H7 (cell line): ENCODE measurements at regions not wholly inside any gene's neighbourhood (a gene's known extent, or its start where the extent isn't known, plus 50 kb on each side); places are given as distances from the start of the nearest gene placed in this dataset.

Experiments used
- DNase-seq: peaks from one replicate; pipeline ENCODE4 v3.0.0; 2012
- H3K27me3 ChIP-seq: 2 replicates; pipeline ENCODE4 v1.6.0; 2011; ENCODE audit warnings: mild to moderate bottlenecking, low read length; ENCODE audit not compliant: control insufficient read depth, insufficient read depth
- H3K36me3 ChIP-seq: replicated peaks from 2 replicates; pipeline ENCODE4 v1.5.1; 2011; ENCODE audit warnings: low read length; ENCODE audit not compliant: control insufficient read depth, insufficient read depth
- H3K4me3 ChIP-seq: 2 replicates; pipeline ENCODE4 v1.5.1; 2011; ENCODE audit warnings: low read depth, mild to moderate bottlenecking, control low read depth, low read length, moderate library complexity; ENCODE audit not compliant: insufficient read depth

GRCh38 chr4:17134565-17134964, 236.1 kb upstream of the LDB2 start:
- Histone ChIP-seq H3K36me3 (no peaks in the 10 kb centered on the region), H3K4me3 (no peak overlapping the region), H3K27me3 (no peaks in the 10 kb centered on the region)
- DNase-seq = no peak

GRCh38 chr4:17134100-17134499, 235.7 kb upstream of the LDB2 start:
- Histone ChIP-seq H3K4me3 (no peak overlapping the region), H3K36me3 (no peaks in the 10 kb centered on the region), H3K27me3 (no peaks in the 10 kb centered on the region)
- no peak for DNase-seq

DNA sequence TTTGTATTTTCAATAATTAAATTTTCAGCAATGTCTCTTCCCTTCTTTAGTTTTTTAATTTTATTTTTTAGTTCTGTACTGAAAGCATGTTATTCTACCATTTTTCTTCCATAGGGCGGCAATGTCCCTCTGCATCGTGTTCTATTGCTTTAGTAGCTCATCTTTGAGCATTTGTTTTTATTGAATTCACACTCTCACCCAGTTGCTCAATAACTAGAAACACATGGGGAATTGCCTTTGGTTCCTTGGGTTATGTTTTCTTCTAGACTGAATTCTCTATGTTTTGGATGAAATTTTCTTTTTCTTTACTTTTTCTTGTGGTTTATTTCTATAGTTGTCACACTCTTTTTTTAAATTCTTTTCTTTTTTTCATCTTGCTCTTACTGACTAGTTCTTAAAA, 233.8 kb upstream of the LDB2 start:
- DNase-seq = no peak
- no peak overlapping the region for H3K4me3 ChIP-seq

DNA sequence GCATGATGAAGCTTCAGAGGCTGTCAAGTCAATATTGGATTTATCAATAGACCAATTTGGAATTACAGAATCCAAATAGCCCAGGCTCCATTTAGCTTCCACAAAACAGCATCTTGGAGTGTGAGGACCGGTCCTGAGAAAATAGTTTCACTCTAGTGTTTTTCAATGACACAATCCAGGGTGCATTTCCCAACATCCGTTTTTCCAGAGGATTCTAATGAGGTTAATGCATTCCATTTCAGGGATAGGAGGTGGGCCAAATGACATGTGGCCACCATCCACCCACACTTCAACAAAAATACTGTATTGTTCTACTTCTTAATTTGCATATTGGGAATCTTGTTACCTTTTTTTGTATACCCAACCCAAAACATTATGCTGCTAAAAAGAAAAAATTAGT, 229.8 kb upstream of the LDB2 start:
- H3K4me3 ChIP-seq = no peak overlapping the region
- H3K27me3 ChIP-seq = no peaks in the 10 kb centered on the region
- no peak for DNase-seq
- no peaks in the 10 kb centered on the region for H3K36me3 ChIP-seq

More for the DNA sequence above, 233.8 kb upstream of the LDB2 start:
- H3K36me3 ChIP-seq = no peaks in the 10 kb centered on the region
- H3K27me3 ChIP-seq = no peaks in the 10 kb centered on the region

DNA sequence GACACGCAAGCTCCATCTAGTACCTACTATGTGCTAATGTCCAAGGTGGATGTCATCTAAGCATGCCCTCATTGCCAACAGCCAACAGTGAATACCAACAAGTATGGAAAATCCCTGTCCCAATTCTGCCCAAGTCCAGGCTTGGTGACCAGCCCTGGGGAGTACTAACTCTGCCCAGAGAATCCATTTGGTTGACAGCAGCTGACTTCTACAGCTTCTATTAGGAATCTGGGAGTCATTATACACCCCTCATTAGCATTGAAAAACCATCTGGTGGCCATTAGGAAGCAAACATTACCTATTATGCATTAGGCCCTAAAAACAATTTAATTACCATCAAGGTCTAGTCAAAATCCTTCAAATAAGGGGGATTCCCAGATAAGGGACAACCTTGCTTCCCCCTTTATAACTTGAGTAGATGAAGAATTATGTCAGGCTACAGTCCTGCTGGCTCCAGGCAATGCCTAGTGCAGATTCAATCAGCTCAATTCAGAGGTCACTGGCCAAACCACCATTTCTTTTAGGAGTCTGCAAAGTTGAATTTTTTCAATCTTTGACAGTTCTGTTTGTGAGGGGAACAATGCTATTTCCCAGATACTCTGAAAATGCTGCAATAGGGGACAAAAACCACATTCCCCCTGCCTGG, 228.0 kb upstream of the LDB2 start:
- no peaks in the 10 kb centered on the region for H3K27me3 ChIP-seq
- no peak overlapping the region for H3K4me3 ChIP-seq
- DNase-seq = no peak
- no peaks in the 10 kb centered on the region for H3K36me3 ChIP-seq

DNA sequence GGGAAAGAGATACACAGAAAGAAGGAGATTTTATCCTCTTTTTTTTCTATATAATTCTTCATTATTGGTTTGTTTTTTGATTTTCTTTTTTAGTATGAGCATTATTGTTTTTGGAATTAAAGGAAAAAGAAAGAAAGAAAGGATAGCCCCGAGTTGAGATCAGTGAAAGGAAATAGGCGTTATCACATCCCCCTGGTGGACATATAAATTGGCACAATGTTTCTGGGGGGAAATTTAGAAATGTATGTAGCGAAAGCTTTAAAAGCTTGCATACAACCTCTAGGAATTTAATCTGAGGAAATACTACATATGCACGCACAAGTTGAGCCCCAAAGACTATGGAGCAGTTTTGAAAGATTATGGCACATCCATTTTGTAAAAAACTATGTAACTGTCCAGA, 226.3 kb upstream of the LDB2 start:
- Histone ChIP-seq H3K4me3 (no peak overlapping the region), H3K27me3 (no peaks in the 10 kb centered on the region), H3K36me3 (no peaks in the 10 kb centered on the region)
- no peak for DNase-seq

- no peaks in the 10 kb centered on the region; the same call in 1 of the 2 replicates for H3K27me3 ChIP-seq
- no peaks in the 10 kb centered on the region for H3K36me3 ChIP-seq
- H3K4me3 ChIP-seq = no peak overlapping the region
- no peak for DNase-seq
Observed at GRCh38 chr4:17120761-17121160, 222.3 kb upstream of the LDB2 start.

DNA sequence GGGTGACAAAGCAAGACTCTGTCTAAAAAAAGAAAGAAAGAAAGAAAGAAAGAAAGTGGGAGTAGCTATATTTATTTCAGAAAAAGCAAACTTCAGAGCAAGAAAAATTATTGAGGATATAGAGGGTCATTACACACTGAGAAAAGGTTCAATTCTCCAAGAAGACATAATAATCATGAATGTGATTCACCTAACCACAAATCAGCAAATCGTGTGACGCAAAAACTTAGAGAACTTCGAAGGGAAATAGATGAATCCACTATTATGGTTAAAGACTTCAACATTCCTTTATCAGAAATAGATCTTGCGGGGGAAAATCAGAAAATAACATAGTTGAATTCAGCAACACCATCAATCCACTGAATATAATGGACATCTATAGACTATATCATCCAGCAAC, 219.3 kb upstream of the LDB2 start:
- no peak for DNase-seq
- no peaks in the 10 kb centered on the region; the same call in 1 of the 2 replicates for H3K27me3 ChIP-seq
- H3K36me3 ChIP-seq = no peaks in the 10 kb centered on the region
- no peak overlapping the region for H3K4me3 ChIP-seq

DNA sequence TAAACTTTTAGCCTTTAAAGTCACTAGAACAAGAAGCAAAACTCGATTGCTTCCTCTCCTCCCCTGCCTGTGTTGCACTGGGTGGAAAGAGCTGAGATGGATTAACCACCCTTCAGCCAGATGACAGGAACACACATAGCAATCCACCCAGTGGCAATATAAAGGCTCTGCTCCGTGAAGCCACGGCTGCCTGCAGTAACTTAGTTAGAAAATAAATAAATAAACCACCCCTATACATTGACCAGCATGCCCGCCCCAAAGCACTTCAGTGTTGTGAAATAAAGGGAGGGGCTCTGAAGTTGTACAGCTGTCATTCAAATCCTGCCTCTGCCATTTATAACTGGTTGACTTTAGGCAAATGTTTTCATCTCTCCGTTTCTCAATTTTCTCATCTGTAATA, 217.1 kb upstream of the LDB2 start:
- H3K4me3 ChIP-seq = no peak overlapping the region
- no peak for DNase-seq
- H3K36me3 ChIP-seq = no peaks in the 10 kb centered on the region
- H3K27me3 ChIP-seq = no peaks in the 10 kb centered on the region; the same call in 1 of the 2 replicates

DNA sequence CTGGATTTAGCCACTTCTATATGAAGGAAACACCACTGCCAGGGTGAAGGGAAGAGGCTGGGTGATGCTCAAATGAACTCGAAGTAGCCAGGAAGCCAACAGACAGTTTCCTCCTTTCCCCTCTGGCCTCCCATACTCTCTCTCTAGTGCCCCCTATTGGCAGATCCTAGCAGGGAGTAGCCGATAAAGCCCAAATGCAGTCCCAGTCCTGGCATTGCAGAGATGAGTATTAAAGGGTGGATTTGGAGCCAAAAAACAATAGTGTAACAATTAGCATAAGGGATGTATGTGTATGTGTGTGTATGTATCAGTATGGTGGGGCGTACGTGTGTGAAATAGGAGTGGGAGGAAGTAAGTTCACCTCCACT, 213.8 kb upstream of the LDB2 start:
- no peak overlapping the region for H3K4me3 ChIP-seq
- peak; percentile 32 for DNase-seq
- no peaks in the 10 kb centered on the region for H3K36me3 ChIP-seq
- H3K27me3 ChIP-seq = no peaks in the 10 kb centered on the region; the same call in 1 of the 2 replicates

- DNase-seq = no peak
- Histone ChIP-seq H3K36me3 (no peaks in the 10 kb centered on the region), H3K4me3 (no peak overlapping the region), H3K27me3 (no peaks in the 10 kb centered on the region)
Observed at GRCh38 chr4:17109126-17109525, 210.7 kb upstream of the LDB2 start.

DNA sequence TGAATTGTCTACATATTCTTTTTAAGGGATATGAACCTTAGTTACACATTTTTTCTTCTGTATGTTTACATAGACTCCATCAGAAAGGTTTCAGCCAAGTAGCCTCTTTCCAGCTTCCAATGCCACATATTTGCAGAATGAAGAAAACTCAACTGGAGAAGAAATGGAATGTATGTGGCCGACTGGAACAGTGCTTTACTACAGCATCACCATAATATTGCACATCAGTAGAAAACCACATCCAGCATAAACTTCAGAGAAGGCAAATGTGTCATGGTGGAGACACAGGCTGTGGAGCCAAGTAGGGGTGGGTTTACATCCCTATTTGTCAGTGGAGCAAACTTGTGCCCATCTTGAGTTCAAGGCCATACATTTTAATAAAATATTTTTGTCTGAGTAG, 204.8 kb upstream of the LDB2 start:
- Histone ChIP-seq H3K27me3 (no peaks in the 10 kb centered on the region), H3K36me3 (no peaks in the 10 kb centered on the region), H3K4me3 (no peak overlapping the region)
- DNase-seq = no peak

GRCh38 chr4:17098996-17099395, 200.6 kb upstream of the LDB2 start:
- H3K36me3 ChIP-seq = no peaks in the 10 kb centered on the region
- no peak for DNase-seq
- no peak overlapping the region for H3K4me3 ChIP-seq
- H3K27me3 ChIP-seq = no peaks in the 10 kb centered on the region

GRCh38 chr4:17098401-17098800, 200.0 kb upstream of the LDB2 start:
- DNase-seq = no peak

DNA sequence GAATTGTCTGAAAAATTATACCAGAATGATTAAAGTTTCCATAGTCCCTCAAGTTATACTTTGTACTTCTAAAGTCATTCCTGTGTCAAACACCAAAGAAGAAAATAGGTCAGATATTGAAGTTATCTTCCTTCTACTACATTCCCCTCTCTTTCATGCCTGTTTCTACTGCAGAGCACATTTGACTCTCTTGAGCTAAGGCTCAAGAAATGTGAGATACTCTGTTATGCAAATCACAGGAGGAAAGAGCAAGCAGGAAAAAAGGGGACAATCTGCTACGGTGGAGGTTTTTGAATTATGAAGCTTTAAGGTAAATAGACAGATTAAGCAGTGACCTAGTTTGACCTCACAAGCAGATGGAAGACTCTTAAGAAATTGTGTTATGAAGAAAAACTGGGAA, 198.9 kb upstream of the LDB2 start:
- no peaks in the 10 kb centered on the region for H3K27me3 ChIP-seq
- no peak for DNase-seq
- no peak overlapping the region for H3K4me3 ChIP-seq
- no peaks in the 10 kb centered on the region for H3K36me3 ChIP-seq

More at GRCh38 chr4:17098401-17098800, 200.0 kb upstream of the LDB2 start:
- H3K36me3 ChIP-seq = no peaks in the 10 kb centered on the region
- H3K27me3 ChIP-seq = no peaks in the 10 kb centered on the region
- H3K4me3 ChIP-seq = no peak overlapping the region

- Histone ChIP-seq H3K27me3 (no peaks in the 10 kb centered on the region), H3K4me3 (no peak overlapping the region), H3K36me3 (no peaks in the 10 kb centered on the region)
- no peak for DNase-seq
Observed at GRCh38 chr4:17096692-17097091, 198.2 kb upstream of the LDB2 start.
